GM12878 (cell line): ENCODE measurements at regions not wholly inside any gene's neighbourhood (a gene's known extent, or its start where the extent isn't known, plus 50 kb on each side); places are given as distances from the start of the nearest gene placed in this dataset.
A peak's percentile ranks its signal among the peaks of the same experiment; 100 is the strongest.

Experiments
- ASH2L ChIP-seq: fragments of 300-600, 200-600 bp; sonication (generic); IDR thresholded peaks from 2 replicates; pipeline ENCODE4 v1.6.1; 2017; ENCODE audit warnings: low read depth, mild to moderate bottlenecking, borderline replicate concordance
- ATF7 ChIP-seq: fragments of 450-650 bp; IDR thresholded peaks from 2 replicates; pipeline ENCODE4 v1.6.1; 2016; ENCODE audit warnings: low read depth, mild to moderate bottlenecking
- FOXM1 ChIP-seq: IDR thresholded peaks from 2 replicates; pipeline ENCODE4 v1.6.1; 2012; ENCODE audit warnings: low read depth, mild to moderate bottlenecking, inconsistent platforms, low read length, moderate library complexity
- IKZF2 ChIP-seq, 2 experiments: fragments of 450-650 bp; IDR thresholded peaks; 2 replicates each; pipeline ENCODE4 v1.6.1; 2017; ENCODE audit warnings: mild to moderate bottlenecking in 2 of 2, moderate library complexity in 2 of 2
- MEF2B ChIP-seq: fragments of 450-650 bp; IDR thresholded peaks from 2 replicates; pipeline ENCODE4 v1.6.1; 2018; ENCODE audit warnings: mild to moderate bottlenecking, moderate library complexity; ENCODE audit not compliant: partially characterized antibody, poor library complexity, severe bottlenecking
- NKRF ChIP-seq: fragments of 450-650 bp; conservative IDR thresholded peaks from 2 replicates; pipeline ENCODE4 v1.6.1; 2017; ENCODE audit warnings: mild to moderate bottlenecking, moderate library complexity
- PKNOX1 ChIP-seq: fragments of 450-650 bp; IDR thresholded peaks from 2 replicates; pipeline ENCODE4 v1.6.1; 2016; ENCODE audit warnings: mild to moderate bottlenecking
- POLR2AphosphoS5 ChIP-seq: IDR thresholded peaks from 2 replicates; pipeline ENCODE4 v1.6.1; 2011; ENCODE audit warnings: mild to moderate bottlenecking, low read length, inconsistent platforms
- SKIL ChIP-seq: fragments of 450-650 bp; IDR thresholded peaks from 2 replicates; pipeline ENCODE4 v1.6.1; 2017; ENCODE audit warnings: mild to moderate bottlenecking, low read depth, inconsistent platforms; ENCODE audit not compliant: poor library complexity, severe bottlenecking
- SMAD1 ChIP-seq: fragments of 450-650 bp; IDR thresholded peaks from 2 replicates; pipeline ENCODE4 v1.6.1; 2018; ENCODE audit warnings: mild to moderate bottlenecking, low read depth; ENCODE audit not compliant: partially characterized antibody
- TCF3 ChIP-seq: IDR thresholded peaks from 2 replicates; pipeline ENCODE4 v1.6.1; 2012; ENCODE audit warnings: low read depth, mild to moderate bottlenecking, low read length, borderline replicate concordance; ENCODE audit not compliant: insufficient read depth
- WRNIP1 ChIP-seq: IDR thresholded peaks from 2 replicates; pipeline ENCODE4 v1.6.1; 2011; ENCODE audit warnings: low read depth, low read length, improper control_type of control experiment, borderline replicate concordance
- ZBTB40 ChIP-seq: fragments of 450-650 bp; IDR thresholded peaks from 2 replicates; pipeline ENCODE4 v1.6.1; 2016; ENCODE audit warnings: mild to moderate bottlenecking, moderate library complexity, borderline replicate concordance
- ZNF207 ChIP-seq: fragments of 450-650 bp; IDR thresholded peaks from 2 replicates; pipeline ENCODE4 v1.6.1; 2014; ENCODE audit warnings: antibody characterized with exemption, mild to moderate bottlenecking, borderline replicate concordance

- TF ChIP-seq POLR2AphosphoS5, result no peak
- peak; percentile 24 for TF ChIP-seq SMAD1
- TF ChIP-seq FOXM1, result no peak
- TF ChIP-seq WRNIP1, result no peak
- peak in 1 of 2 experiments; percentile 32; a peak in 1 of 4 replicates for TF ChIP-seq IKZF2 (IDR thresholded peaks at IDR 0.05)
- TF ChIP-seq MEF2B, result peak; percentile 90
- TF ChIP-seq TCF3, result no peak
- TF ChIP-seq ASH2L, result 0 out of 2 replicates have a peak, but pooled peaks have one; percentile 18
- TF ChIP-seq PKNOX1, result peak; percentile 90
- TF ChIP-seq ATF7, result peak; percentile 61; the same call in 1 of the 2 replicates
- no peak for TF ChIP-seq ZNF207
- no peak for TF ChIP-seq NKRF
- TF ChIP-seq SKIL, result peak; percentile 36
- TF ChIP-seq ZBTB40, result peak; percentile 6; the same call in 1 of the 2 replicates
These were observed 188.3 kb upstream of the MEF2C start (continued) for GRCh38 chr5:89071101-89071940.
